SU-DHL-6 (cell line): ENCODE measurements at regions not wholly inside any gene's neighbourhood (a gene's known extent, or its start where the extent isn't known, plus 50 kb on each side); places are given as distances from the start of the nearest gene placed in this dataset.

Source experiments
- CTCF ChIP-seq: fragments of 200-600 bp; sonication (generic); IDR thresholded peaks from one replicate; pipeline ENCODE4 v1.5.1; 2017; ENCODE audit warnings: antibody characterized with exemption, mild to moderate bottlenecking, low read length, moderate library complexity; ENCODE audit not compliant: insufficient read depth, poor library complexity, severe bottlenecking
- EZH2phosphoT487 ChIP-seq: fragments of 200-600 bp; sonication (generic), shearing (Covaris generic); conservative IDR thresholded peaks from 2 replicates; pipeline ENCODE4 v1.6.1; 2018; ENCODE audit warnings: mild to moderate bottlenecking, antibody characterized with exemption, low read length, moderate library complexity, mixed read lengths

- TF ChIP-seq CTCF (no peak), EZH2phosphoT487 (no peak)
Observed at GRCh38 chr5:123771715-123772114, 259.7 kb downstream of the CSNK1G3 start.
